Gastrocnemius medialis (tissue), 4 donors: ENCODE measurements at regions not wholly inside any gene's neighbourhood (a gene's known extent, or its start where the extent isn't known, plus 50 kb on each side); places are given as distances from the start of the nearest gene placed in this dataset.

Experiments used
- ATAC-seq, 2 donors: fragments of 150-250 bp; one replicate each; pipeline ENCODE4 v1.9.1; 2016
- DNase-seq, 2 donors: peaks; one replicate each; pipeline ENCODE4 v3.0.0-alpha.2; 2019
- H3K27ac ChIP-seq, 4 donors: fragments of 200-600 bp; sonication (generic); 1 replicate in 1 of 4; 2 replicates in 3 of 4; pipeline ENCODE4 v1.5.1; 2016 to 2018; ENCODE audit warnings: mild to moderate bottlenecking in 2 of 4, moderate library complexity in 1 of 4
- H3K27me3 ChIP-seq, 3 donors: fragments of 200-600 bp; sonication (generic) in 2 of 3; 1 replicate in 1 of 3; 2 replicates in 2 of 3; pipeline versions ENCODE4 v1.5.1 to v1.6.0; 2016 to 2019; ENCODE audit warnings: mild to moderate bottlenecking in 1 of 3, moderate library complexity in 1 of 3
- H3K36me3 ChIP-seq, 2 donors: fragments of 200-600 bp; sonication (generic) in 1 of 2; one replicate each; pipeline ENCODE4 v1.5.1; 2017 to 2018
- H3K4me1 ChIP-seq, 2 donors: fragments of 200-600 bp; sonication (generic) in 1 of 2; one replicate each; pipeline ENCODE4 v1.5.1; 2016 to 2017; ENCODE audit warnings: mild to moderate bottlenecking in 2 of 2
- H3K4me3 ChIP-seq, 4 donors: fragments of 200-600 bp; sonication (generic) in 3 of 4; 1 replicate in 1 of 4; 2 replicates in 3 of 4; pipeline ENCODE4 v1.5.1; 2016 to 2019; ENCODE audit warnings: mild to moderate bottlenecking in 2 of 4
- H3K9me3 ChIP-seq, 3 donors: fragments of 200-600 bp; sonication (generic) in 2 of 3; 1 replicate in 1 of 3; 2 replicates in 2 of 3; pipeline ENCODE4 v1.5.1; 2016 to 2019
- CTCF ChIP-seq, 5 experiments: fragments of 450-650 bp in 3 of 5; fragments of 200-600 bp in 2 of 5; sonication (generic) in 2 of 5; IDR thresholded peaks in 4 of 5; conservative IDR thresholded peaks in 1 of 5; 1 replicate in 4 of 5; 2 replicates in 1 of 5; pipeline ENCODE4 v1.5.1; 2016 to 2019; ENCODE audit warnings: antibody characterized with exemption in 5 of 5, mild to moderate bottlenecking in 3 of 5, moderate library complexity in 3 of 5
- POLR2A ChIP-seq, 2 donors: fragments of 450-650 bp; IDR thresholded peaks; one replicate each; pipeline ENCODE4 v1.6.1; 2017; ENCODE audit warnings: antibody characterized with exemption in 2 of 2, mild to moderate bottlenecking in 2 of 2, moderate library complexity in 2 of 2
- in situ Hi-C, 4 donors: fragments of 200-750 bp; cut with MboI; loops; one replicate each; pipeline versions ENCODE4 v1.15.0 to v1.8.0; 2017; ENCODE audit warnings: low sequenced_read_pairs in 4 of 4
- intact Hi-C: fragments of 100-400 bp; cut with DNase I; formaldehyde crosslinking; loops from one replicate; pipeline ENCODE4 v1.15.1; 2023; ENCODE audit warnings: low total_unique reads

- no peak for TF ChIP-seq POLR2A (IDR thresholded peaks at IDR 0.05)
- no peak for TF ChIP-seq CTCF (IDR thresholded peaks at IDR 0.05 in 4 of 5, conservative IDR thresholded peaks at IDR 0.05 in 1 of 5)
- H3K27me3 ChIP-seq, result no peaks in the 10 kb centered on the region
- ATAC-seq (no peak), DNase-seq (no peak)
- no peak overlapping the region for H3K4me3 ChIP-seq
- H3K36me3 ChIP-seq, result no peaks in the 10 kb centered on the region
- H3K4me1 ChIP-seq, result no peaks in the 10 kb centered on the region
- no peaks in the 10 kb centered on the region for H3K9me3 ChIP-seq
- intact Hi-C loops (no loop called here), in situ Hi-C loops (no loop called here)
- no peak overlapping the region for H3K27ac ChIP-seq
These were observed 66.5 kb downstream of the COX7C start for GRCh38 chr5:86684222-86684621.

GRCh38 chr5:86686046-86686445 lies 68.3 kb downstream of the COX7C start:
- H3K9me3 ChIP-seq, result no peaks in the 10 kb centered on the region
- no peak for TF ChIP-seq POLR2A (IDR thresholded peaks at IDR 0.05)
- TF ChIP-seq CTCF (IDR thresholded peaks at IDR 0.05 in 4 of 5, conservative IDR thresholded peaks at IDR 0.05 in 1 of 5), result no peak
- H3K4me3 ChIP-seq, result no peak overlapping the region
- in situ Hi-C loops, result no loop called here
- intact Hi-C loops, result no loop called here
- no peaks in the 10 kb centered on the region for H3K27me3 ChIP-seq
- ATAC-seq (no peak), DNase-seq (no peak)
- no peak overlapping the region for H3K27ac ChIP-seq
- no peaks in the 10 kb centered on the region for H3K4me1 ChIP-seq
- H3K36me3 ChIP-seq, result no peaks in the 10 kb centered on the region

- DNase-seq (no peak), ATAC-seq (no peak)
- intact Hi-C loops, result no loop called here
- Histone ChIP-seq H3K36me3 (no peaks in the 10 kb centered on the region), H3K27ac (no peak overlapping the region), H3K9me3 (no peaks in the 10 kb centered on the region), H3K4me3 (no peak overlapping the region), H3K27me3 (no peaks in the 10 kb centered on the region), H3K4me1 (no peaks in the 10 kb centered on the region)
- TF ChIP-seq CTCF (IDR thresholded peaks at IDR 0.05 in 4 of 5, conservative IDR thresholded peaks at IDR 0.05 in 1 of 5), result no peak
- no peak for TF ChIP-seq POLR2A (IDR thresholded peaks at IDR 0.05)
- in situ Hi-C loops, result no loop called here
These were observed 70.7 kb downstream of the COX7C start for GRCh38 chr5:86688406-86688805.

GRCh38 chr5:86689103-86689729 lies 71.5 kb downstream of the COX7C start:
- H3K27me3 ChIP-seq, result no peaks in the 10 kb centered on the region
- intact Hi-C loops (no loop called here), in situ Hi-C loops (no loop called here)
- H3K4me3 ChIP-seq, result no peak overlapping the region
- H3K4me1 ChIP-seq, result no peaks in the 10 kb centered on the region
- TF ChIP-seq CTCF (IDR thresholded peaks at IDR 0.05 in 4 of 5, conservative IDR thresholded peaks at IDR 0.05 in 1 of 5) (no peak), POLR2A (IDR thresholded peaks at IDR 0.05) (no peak)
- H3K9me3 ChIP-seq, result no peaks in the 10 kb centered on the region
- H3K27ac ChIP-seq, result no peak overlapping the region
- no peak for DNase-seq
- no peaks in the 10 kb centered on the region for H3K36me3 ChIP-seq
- no peak for ATAC-seq
